GM23338 (cell line): ENCODE measurements at regions not wholly inside any gene's neighbourhood (a gene's known extent, or its start where the extent isn't known, plus 50 kb on each side); places are given as distances from the start of the nearest gene placed in this dataset.

ENCODE experiments used
- ATAC-seq: fragments of 200-7000 bp; cut with Tn5 transposase; 3 replicates; pipeline ENCODE4 v1.9.1; 2020
- DNase-seq: peaks from one replicate; pipeline ENCODE4 v3.0.0-alpha.2; 2015; ENCODE audit warnings: low spot score
- H2AFZ ChIP-seq: fragments of 200-600 bp; sonication (generic); 2 replicates; pipeline ENCODE4 v1.8.0; 2016; ENCODE audit warnings: antibody characterized with exemption, mild to moderate bottlenecking, moderate library complexity
- H3F3A ChIP-seq: fragments of 200-600 bp; sonication (generic); replicated peaks from 2 replicates; pipeline ENCODE4 v1.8.0; 2017; ENCODE audit warnings: antibody characterized with exemption, mixed run types, low read depth
- H3K27ac ChIP-seq: fragments of 200-600 bp; sonication (generic); 2 replicates; pipeline ENCODE4 v1.6.1; 2016; ENCODE audit warnings: low read depth
- H3K27me3 ChIP-seq: fragments of 200-600 bp; sonication (generic); 2 replicates; pipeline ENCODE4 v1.8.0; 2016; ENCODE audit warnings: mild to moderate bottlenecking, mixed run types, moderate library complexity; ENCODE audit not compliant: insufficient read depth
- H3K36me3 ChIP-seq: fragments of 200-600 bp; sonication (generic); 2 replicates; pipeline ENCODE4 v1.8.0; 2016; ENCODE audit warnings: mild to moderate bottlenecking; ENCODE audit not compliant: insufficient read depth
- H3K4me1 ChIP-seq: fragments of 200-600 bp; sonication (generic); 2 replicates; pipeline ENCODE4 v1.8.0; 2016; ENCODE audit warnings: mild to moderate bottlenecking, moderate library complexity; ENCODE audit not compliant: insufficient read depth
- H3K4me2 ChIP-seq: fragments of 200-600 bp; sonication (generic); 2 replicates; pipeline ENCODE4 v1.7.1; 2017; ENCODE audit warnings: mixed run types
- H3K4me3 ChIP-seq: fragments of 200-600 bp; sonication (generic); 2 replicates; pipeline ENCODE4 v1.6.1; 2016; ENCODE audit warnings: mixed run types
- H3K79me2 ChIP-seq: fragments of 200-600 bp; sonication (generic); replicated peaks from 2 replicates; pipeline ENCODE4 v1.8.0; 2017; ENCODE audit warnings: mild to moderate bottlenecking; ENCODE audit not compliant: insufficient read depth
- H3K9me2 ChIP-seq: fragments of 200-600 bp; sonication (generic); 2 replicates; pipeline ENCODE4 v1.8.0; 2017; ENCODE audit not compliant: insufficient read depth
- H4K20me1 ChIP-seq: fragments of 200-600 bp; sonication (generic); replicated peaks from 2 replicates; pipeline ENCODE4 v1.8.0; 2017; ENCODE audit warnings: mild to moderate bottlenecking; ENCODE audit not compliant: insufficient read depth
- H3K27ac Mint-ChIP-seq: 2 replicates; pipeline ENCODE4 v1.8.0; 2020; ENCODE audit warnings: inconsistent platforms, mild to moderate bottlenecking, moderate library complexity, mixed read lengths
- H3K27me3 Mint-ChIP-seq: 3 replicates; pipeline ENCODE4 v1.8.0; 2022; ENCODE audit warnings: low read depth, mild to moderate bottlenecking, moderate library complexity, mixed read lengths, inconsistent platforms; ENCODE audit not compliant: insufficient read depth, poor library complexity
- H3K36me3 Mint-ChIP-seq: 3 replicates; pipeline ENCODE4 v1.8.0; 2021; ENCODE audit warnings: low read depth, mild to moderate bottlenecking, inconsistent platforms, moderate library complexity, mixed read lengths
- H3K4me1 Mint-ChIP-seq: 3 replicates; pipeline ENCODE4 v1.8.0; 2020; ENCODE audit warnings: mild to moderate bottlenecking, inconsistent platforms, mixed read lengths
- H3K4me3 Mint-ChIP-seq: 3 replicates; pipeline ENCODE4 v1.8.0; 2021; ENCODE audit warnings: moderate library complexity, mild to moderate bottlenecking, inconsistent platforms, mixed read lengths
- H3K9me3 Mint-ChIP-seq: 3 replicates; pipeline ENCODE4 v1.8.0; 2020; ENCODE audit warnings: moderate library complexity, mild to moderate bottlenecking, inconsistent platforms, mixed read lengths
- CREB1 ChIP-seq: fragments of 250-450 bp; sonication (Bioruptor Pico); IDR thresholded peaks from 2 replicates; pipeline ENCODE4 v1.5.0; 2020; ENCODE audit warnings: low read depth, mild to moderate bottlenecking, moderate library complexity
- EZH2 ChIP-seq: fragments of 200-600 bp; sonication (generic); IDR thresholded peaks from one replicate; pipeline ENCODE4 v1.8.0; 2017; ENCODE audit warnings: antibody characterized with exemption, mild to moderate bottlenecking, low read depth; ENCODE audit not compliant: unreplicated experiment
- EZH2phosphoT487 ChIP-seq: fragments of 200-600 bp; sonication (generic); IDR thresholded peaks from one replicate; pipeline ENCODE4 v1.8.1; 2018; ENCODE audit warnings: antibody characterized with exemption; ENCODE audit not compliant: unreplicated experiment
- NANOG ChIP-seq: IDR thresholded peaks from 2 replicates; pipeline ENCODE4 v1.6.1; 2016; ENCODE audit warnings: antibody characterized with exemption, borderline replicate concordance
- POLR2AphosphoS5 ChIP-seq: IDR thresholded peaks from 2 replicates; pipeline ENCODE4 v1.6.1; 2016; ENCODE audit warnings: antibody characterized with exemption, low read depth
- REST ChIP-seq: IDR thresholded peaks from one replicate; pipeline ENCODE4 v1.6.1; 2018; ENCODE audit warnings: antibody characterized with exemption; ENCODE audit not compliant: unreplicated experiment
- STAT1 ChIP-seq: IDR thresholded peaks from one replicate; pipeline ENCODE4 v1.6.1; 2016; ENCODE audit warnings: antibody characterized with exemption; ENCODE audit not compliant: unreplicated experiment
- ZNF114 ChIP-seq: fragments of 250-450 bp; sonication (Bioruptor Pico); IDR thresholded peaks from 2 replicates; pipeline ENCODE4 v1.5.0; 2020; ENCODE audit warnings: mild to moderate bottlenecking, moderate library complexity
- ZNF331 ChIP-seq: fragments of 250-450 bp; sonication (Bioruptor Pico); IDR thresholded peaks from 2 replicates; pipeline ENCODE4 v1.5.0; 2020; ENCODE audit warnings: low read depth, mild to moderate bottlenecking, moderate library complexity
- TF ChIP-seq, protein P1 (sequence below): fragments of 250-450 bp; sonication (Bioruptor Pico); IDR thresholded peaks from 2 replicates; pipeline ENCODE4 v1.5.0; 2020; ENCODE audit warnings: mild to moderate bottlenecking, moderate library complexity

- H3K36me3 Mint-ChIP-seq: no peaks in the 10 kb centered on the region
- H3K79me2 ChIP-seq: no peaks in the 10 kb centered on the region
- no peaks in the 10 kb centered on the region for H4K20me1 ChIP-seq
- ATAC-seq (peak; percentile 75), DNase-seq (peak; percentile 34)
- H3K36me3 ChIP-seq: no peaks in the 10 kb centered on the region
- no peak overlapping the region for H3K4me2 ChIP-seq
- no peaks in the 10 kb centered on the region; the same call in 1 of the 2 replicates for H3K9me2 ChIP-seq
- H3F3A ChIP-seq: no peaks in the 10 kb centered on the region
- no peak overlapping the region for H3K4me3 ChIP-seq
- H3K27me3 ChIP-seq: no peaks in the 10 kb centered on the region
- H3K27ac Mint-ChIP-seq: no peak overlapping the region
- H3K4me1 ChIP-seq: no peaks in the 10 kb centered on the region
- H3K27me3 Mint-ChIP-seq: no peaks in the 10 kb centered on the region
- no peaks in the 10 kb centered on the region for H3K4me1 Mint-ChIP-seq
- TF ChIP-seq REST (no peak), STAT1 (no peak), EZH2 (no peak), NANOG (no peak), CREB1 (CRISPR knock-in tag) (no peak), ZNF331 (no peak), EZH2phosphoT487 (no peak), POLR2AphosphoS5 (no peak), ZNF114 (CRISPR knock-in tag) (no peak)
- TF ChIP-seq, protein P1, sequence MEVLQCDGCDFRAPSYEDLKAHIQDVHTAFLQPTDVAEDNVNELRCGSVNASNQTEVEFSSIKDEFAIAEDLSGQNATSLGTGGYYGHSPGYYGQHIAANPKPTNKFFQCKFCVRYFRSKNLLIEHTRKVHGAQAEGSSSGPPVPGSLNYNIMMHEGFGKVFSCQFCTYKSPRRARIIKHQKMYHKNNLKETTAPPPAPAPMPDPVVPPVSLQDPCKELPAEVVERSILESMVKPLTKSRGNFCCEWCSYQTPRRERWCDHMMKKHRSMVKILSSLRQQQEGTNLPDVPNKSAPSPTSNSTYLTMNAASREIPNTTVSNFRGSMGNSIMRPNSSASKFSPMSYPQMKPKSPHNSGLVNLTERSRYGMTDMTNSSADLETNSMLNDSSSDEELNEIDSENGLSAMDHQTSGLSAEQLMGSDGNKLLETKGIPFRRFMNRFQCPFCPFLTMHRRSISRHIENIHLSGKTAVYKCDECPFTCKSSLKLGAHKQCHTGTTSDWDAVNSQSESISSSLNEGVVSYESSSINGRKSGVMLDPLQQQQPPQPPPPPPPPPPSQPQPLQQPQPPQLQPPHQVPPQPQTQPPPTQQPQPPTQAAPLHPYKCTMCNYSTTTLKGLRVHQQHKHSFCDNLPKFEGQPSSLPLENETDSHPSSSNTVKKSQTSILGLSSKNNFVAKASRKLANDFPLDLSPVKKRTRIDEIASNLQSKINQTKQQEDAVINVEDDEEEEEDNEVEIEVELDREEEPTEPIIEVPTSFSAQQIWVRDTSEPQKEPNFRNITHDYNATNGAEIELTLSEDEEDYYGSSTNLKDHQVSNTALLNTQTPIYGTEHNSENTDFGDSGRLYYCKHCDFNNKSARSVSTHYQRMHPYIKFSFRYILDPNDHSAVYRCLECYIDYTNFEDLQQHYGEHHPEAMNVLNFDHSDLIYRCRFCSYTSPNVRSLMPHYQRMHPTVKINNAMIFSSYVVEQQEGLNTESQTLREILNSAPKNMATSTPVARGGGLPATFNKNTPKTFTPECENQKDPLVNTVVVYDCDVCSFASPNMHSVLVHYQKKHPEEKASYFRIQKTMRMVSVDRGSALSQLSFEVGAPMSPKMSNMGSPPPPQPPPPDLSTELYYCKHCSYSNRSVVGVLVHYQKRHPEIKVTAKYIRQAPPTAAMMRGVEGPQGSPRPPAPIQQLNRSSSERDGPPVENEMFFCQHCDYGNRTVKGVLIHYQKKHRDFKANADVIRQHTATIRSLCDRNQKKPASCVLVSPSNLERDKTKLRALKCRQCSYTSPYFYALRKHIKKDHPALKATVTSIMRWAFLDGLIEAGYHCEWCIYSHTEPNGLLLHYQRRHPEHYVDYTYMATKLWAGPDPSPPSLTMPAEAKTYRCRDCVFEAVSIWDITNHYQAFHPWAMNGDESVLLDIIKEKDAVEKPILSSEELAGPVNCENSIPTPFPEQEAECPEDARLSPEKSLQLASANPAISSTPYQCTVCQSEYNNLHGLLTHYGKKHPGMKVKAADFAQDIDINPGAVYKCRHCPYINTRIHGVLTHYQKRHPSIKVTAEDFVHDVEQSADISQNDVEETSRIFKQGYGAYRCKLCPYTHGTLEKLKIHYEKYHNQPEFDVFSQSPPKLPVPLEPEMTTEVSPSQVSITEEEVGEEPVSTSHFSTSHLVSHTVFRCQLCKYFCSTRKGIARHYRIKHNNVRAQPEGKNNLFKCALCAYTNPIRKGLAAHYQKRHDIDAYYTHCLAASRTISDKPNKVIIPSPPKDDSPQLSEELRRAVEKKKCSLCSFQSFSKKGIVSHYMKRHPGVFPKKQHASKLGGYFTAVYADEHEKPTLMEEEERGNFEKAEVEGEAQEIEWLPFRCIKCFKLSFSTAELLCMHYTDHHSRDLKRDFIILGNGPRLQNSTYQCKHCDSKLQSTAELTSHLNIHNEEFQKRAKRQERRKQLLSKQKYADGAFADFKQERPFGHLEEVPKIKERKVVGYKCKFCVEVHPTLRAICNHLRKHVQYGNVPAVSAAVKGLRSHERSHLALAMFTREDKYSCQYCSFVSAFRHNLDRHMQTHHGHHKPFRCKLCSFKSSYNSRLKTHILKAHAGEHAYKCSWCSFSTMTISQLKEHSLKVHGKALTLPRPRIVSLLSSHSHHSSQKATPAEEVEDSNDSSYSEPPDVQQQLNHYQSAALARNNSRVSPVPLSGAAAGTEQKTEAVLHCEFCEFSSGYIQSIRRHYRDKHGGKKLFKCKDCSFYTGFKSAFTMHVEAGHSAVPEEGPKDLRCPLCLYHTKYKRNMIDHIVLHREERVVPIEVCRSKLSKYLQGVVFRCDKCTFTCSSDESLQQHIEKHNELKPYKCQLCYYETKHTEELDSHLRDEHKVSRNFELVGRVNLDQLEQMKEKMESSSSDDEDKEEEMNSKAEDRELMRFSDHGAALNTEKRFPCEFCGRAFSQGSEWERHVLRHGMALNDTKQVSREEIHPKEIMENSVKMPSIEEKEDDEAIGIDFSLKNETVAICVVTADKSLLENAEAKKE: no peak
- no peak overlapping the region for H3K27ac ChIP-seq
- H2AFZ ChIP-seq: no peak overlapping the region
- H3K9me3 Mint-ChIP-seq: no peaks in the 10 kb centered on the region
- no peak overlapping the region for H3K4me3 Mint-ChIP-seq
Measured at GRCh38 chr13:57063007-57063406, 77.7 kb upstream of the PRR20A start.
